ENCODE measurements at regions not wholly inside any gene's neighbourhood (a gene's known extent, or its start where the extent isn't known, plus 50 kb on each side); places are given as distances from the start of the nearest gene placed in this dataset.

DNA sequence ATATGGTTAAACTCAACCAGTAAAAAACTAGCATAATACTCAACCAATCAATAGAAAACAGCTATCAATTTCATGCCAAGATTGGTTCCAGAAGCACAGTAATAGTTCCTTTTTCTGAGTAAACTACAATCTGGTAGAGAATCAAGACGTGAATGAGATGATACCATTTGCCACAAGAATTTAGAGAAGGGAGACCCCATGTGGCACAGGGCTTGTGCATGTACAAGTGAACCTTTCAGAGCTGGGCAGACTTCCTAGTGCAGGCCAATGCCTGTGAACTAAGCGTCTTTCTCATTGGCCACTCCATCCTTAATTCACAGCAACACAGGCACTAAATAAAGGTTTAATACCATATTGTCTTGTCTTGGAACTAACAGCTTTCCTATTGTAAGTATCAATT is 213.5 kb downstream of the RFPL4B start:
- Mint-ChIP-seq H3K9me3 (ENCODE audit: unreplicated experiment) (peaks cover 5% of the 10 kb centered on the region), H3K4me3 (ENCODE audit: unreplicated experiment) (no peak overlapping the region), H3K27ac (ENCODE audit: unreplicated experiment) (no peak overlapping the region), H3K27me3 (ENCODE audit: unreplicated experiment) (no peaks in the 10 kb centered on the region), H3K36me3 (ENCODE audit: unreplicated experiment) (no peaks in the 10 kb centered on the region), H3K4me1 (ENCODE audit: unreplicated experiment) (peaks cover 17% of the 10 kb centered on the region)
- no peak for TF ChIP-seq CTCF (IDR thresholded peaks at IDR 0.05)
- no peak for DNase-seq (ENCODE audit: extremely low spot score, unreplicated experiment)

DNA sequence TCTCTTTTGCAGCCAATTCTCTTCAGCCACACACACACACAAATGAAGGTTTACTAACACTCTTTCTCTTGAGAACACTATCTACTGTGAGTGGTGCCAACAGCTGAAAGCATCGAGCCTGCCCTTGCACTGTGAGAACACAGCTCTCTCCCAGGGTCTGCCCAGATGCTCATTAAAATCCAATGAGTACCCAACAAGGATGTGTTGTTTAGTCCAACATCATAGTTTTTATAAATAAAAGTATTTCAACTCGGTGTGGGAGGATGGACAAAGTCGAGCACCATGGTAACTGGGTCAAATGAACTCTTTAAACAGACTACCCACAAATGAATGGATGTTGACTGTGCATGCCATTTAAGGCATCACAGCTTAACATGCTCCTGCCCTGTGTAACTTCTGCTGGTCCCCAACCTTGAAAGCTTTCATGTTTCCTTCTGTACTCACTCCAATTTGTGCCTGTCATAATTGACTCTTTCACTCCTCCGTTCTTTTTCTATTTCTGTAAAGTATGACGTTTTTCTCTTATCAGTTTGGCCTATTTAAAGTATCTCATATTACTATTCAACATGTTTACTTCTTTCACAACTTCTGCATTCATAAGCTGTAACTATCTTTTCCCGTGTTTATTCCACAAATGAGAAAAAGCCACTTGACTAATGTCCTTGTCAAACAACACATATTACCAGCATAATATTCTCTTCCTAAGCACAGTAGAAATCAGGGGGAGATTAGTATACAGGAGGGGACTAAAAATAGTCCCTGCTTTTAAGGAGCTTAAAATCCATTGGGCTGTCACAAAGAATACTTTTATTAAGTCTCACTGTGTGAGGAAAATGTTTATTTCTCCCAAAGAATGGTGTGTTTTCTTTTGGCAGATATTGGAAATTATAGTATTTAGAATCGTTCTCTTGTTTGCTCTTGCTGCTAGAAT is 215.4 kb downstream of the RFPL4B start:
- no peak overlapping the region for H3K4me3 Mint-ChIP-seq (ENCODE audit: unreplicated experiment)
- DNase-seq (ENCODE audit: extremely low spot score, unreplicated experiment): no peak
- no peak for TF ChIP-seq CTCF (IDR thresholded peaks at IDR 0.05)
- peaks cover 9% of the 10 kb centered on the region for H3K9me3 Mint-ChIP-seq (ENCODE audit: unreplicated experiment)
- H3K4me1 Mint-ChIP-seq (ENCODE audit: unreplicated experiment): peaks cover 17% of the 10 kb centered on the region
- no peaks in the 10 kb centered on the region for H3K27me3 Mint-ChIP-seq (ENCODE audit: unreplicated experiment)
- H3K36me3 Mint-ChIP-seq (ENCODE audit: unreplicated experiment): no peaks in the 10 kb centered on the region
- no peak overlapping the region for H3K27ac Mint-ChIP-seq (ENCODE audit: unreplicated experiment)

- no peak for DNase-seq (ENCODE audit: extremely low spot score, unreplicated experiment)
- TF ChIP-seq CTCF (IDR thresholded peaks at IDR 0.05): no peak
- peak overlapping the region; percentile 32 for H3K27ac Mint-ChIP-seq (ENCODE audit: unreplicated experiment)
These were observed 216.2 kb downstream of the RFPL4B start for GRCh38 chr6:112563368-112563767.

GRCh38 chr6:112568066-112568465 is 220.9 kb downstream of the RFPL4B start:
- no peak for DNase-seq (ENCODE audit: extremely low spot score, unreplicated experiment)
- no peaks in the 10 kb centered on the region for H3K27me3 Mint-ChIP-seq (ENCODE audit: unreplicated experiment)
- no peak for TF ChIP-seq CTCF (IDR thresholded peaks at IDR 0.05)
- no peaks in the 10 kb centered on the region for H3K36me3 Mint-ChIP-seq (ENCODE audit: unreplicated experiment)
- no peak overlapping the region for H3K27ac Mint-ChIP-seq (ENCODE audit: unreplicated experiment)
- peaks cover 16% of the 10 kb centered on the region for H3K4me1 Mint-ChIP-seq (ENCODE audit: unreplicated experiment)
- H3K4me3 Mint-ChIP-seq (ENCODE audit: unreplicated experiment): no peak overlapping the region
- H3K9me3 Mint-ChIP-seq (ENCODE audit: unreplicated experiment): peaks cover 9% of the 10 kb centered on the region

More at GRCh38 chr6:112563368-112563767, 216.2 kb downstream of the RFPL4B start:
- Mint-ChIP-seq H3K9me3 (ENCODE audit: unreplicated experiment) (peaks cover 9% of the 10 kb centered on the region), H3K4me1 (ENCODE audit: unreplicated experiment) (peaks cover 17% of the 10 kb centered on the region), H3K27me3 (ENCODE audit: unreplicated experiment) (no peaks in the 10 kb centered on the region), H3K36me3 (ENCODE audit: unreplicated experiment) (no peaks in the 10 kb centered on the region), H3K4me3 (ENCODE audit: unreplicated experiment) (no peak overlapping the region)

DNA sequence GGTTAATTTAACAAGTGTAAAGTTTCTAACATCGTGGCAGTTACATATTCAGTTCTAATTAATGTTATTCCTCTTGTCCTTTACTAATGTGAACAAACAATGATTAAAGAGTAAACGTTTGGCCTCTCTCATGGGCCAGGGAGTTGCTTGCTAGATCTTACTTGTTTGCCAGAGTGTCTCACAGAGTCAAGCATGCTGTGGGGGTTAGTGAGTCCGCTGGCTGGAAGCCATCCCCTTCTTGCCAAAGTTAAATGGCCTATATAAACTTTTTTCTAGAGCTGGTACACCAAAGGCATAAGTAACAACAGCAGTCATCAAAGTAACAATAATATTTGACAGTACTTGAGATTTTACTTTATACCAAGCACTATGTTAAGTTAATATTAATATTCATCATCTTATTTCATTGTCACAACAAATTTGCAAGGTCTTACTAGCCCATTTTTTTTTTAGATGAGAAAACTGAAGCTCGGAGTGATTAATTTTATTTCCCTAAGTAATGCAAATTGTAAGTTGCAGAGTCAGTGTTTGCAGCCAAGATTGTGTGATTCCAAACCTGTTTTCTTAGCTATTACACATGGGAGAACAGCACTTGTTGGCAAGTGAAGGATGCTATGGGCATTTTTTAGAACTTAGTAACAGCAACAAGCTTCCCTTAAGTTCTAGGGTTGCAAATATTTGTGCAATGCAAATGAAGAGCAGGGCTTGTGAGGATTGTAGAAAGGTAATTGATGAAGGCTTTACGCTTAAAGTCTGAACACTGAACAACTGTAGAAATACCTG is 224.5 kb downstream of the RFPL4B start:
- DNase-seq (ENCODE audit: extremely low spot score, unreplicated experiment): no peak

More for the DNA sequence above, 224.5 kb downstream of the RFPL4B start:
- Mint-ChIP-seq H3K27ac (ENCODE audit: unreplicated experiment) (no peak overlapping the region), H3K27me3 (ENCODE audit: unreplicated experiment) (no peaks in the 10 kb centered on the region), H3K4me3 (ENCODE audit: unreplicated experiment) (no peak overlapping the region), H3K4me1 (ENCODE audit: unreplicated experiment) (peaks cover 5% of the 10 kb centered on the region), H3K36me3 (ENCODE audit: unreplicated experiment) (no peaks in the 10 kb centered on the region), H3K9me3 (ENCODE audit: unreplicated experiment) (no peaks in the 10 kb centered on the region)
- TF ChIP-seq CTCF (IDR thresholded peaks at IDR 0.05): no peak

Measured in osteocyte (in vitro differentiated cells).